K562 (cell line): ENCODE measurements at regions not wholly inside any gene's neighbourhood (a gene's known extent, or its start where the extent isn't known, plus 50 kb on each side); places are given as distances from the start of the nearest gene placed in this dataset.

ENCODE experiments used
- ATAC-seq: fragments of 200-7000 bp; cut with Tn5 transposase; 3 replicates; pipeline ENCODE4 v1.9.1; 2020; ENCODE audit warnings: moderate library complexity
- BruUV-seq: library from RNA; stranded (reverse); fragments of 400-500 nt; replicated peaks from 2 replicates; lab custom pipeline; 2021; lab: Mats Ljungman, UMichigan
- CTCF ChIA-PET: fragments of 300-600 bp; formaldehyde crosslinking; extraction: SDS; loops from one replicate; lab custom pipeline; 2021; ENCODE audit warnings: low intra/inter-chr PET ratio; lab: Yijun Ruan, JAX
- POLR2A ChIA-PET: fragments of 300-600, 350-650 bp; sonication (Branson Sonifier 250); formaldehyde crosslinking; extraction: SDS; loops from one replicate; lab custom pipeline; 2021; ENCODE audit warnings: antibody characterized with exemption, inconsistent platforms; lab: Yijun Ruan, JAX
- DNase-seq, 4 experiments: peaks; one replicate each; pipeline versions ENCODE4 v3.0.0 to v3.0.0-alpha.2; 2011 to 2018; ENCODE audit warnings: low spot score in 3 of 4, mixed read lengths in 3 of 4; ENCODE audit errors: extremely low read depth in 1 of 4
- FAIRE-seq: peaks from 2 replicates; lab custom pipeline; 2011; peaks lifted over from hg19 to GRCh38; lab: Jason Lieb, UNC
- H2AFZ ChIP-seq: 2 replicates; pipeline ENCODE4 v1.6.0; 2011; ENCODE audit warnings: low read depth, low read length, control low read depth, inconsistent platforms
- H3K27ac ChIP-seq: fragments of 200-600 bp; 3 replicates; pipeline ENCODE4 v1.8.0; 2011; ENCODE audit warnings: low read depth, mild to moderate bottlenecking, control low read depth, inconsistent platforms, low read length, moderate library complexity, mixed read lengths; ENCODE audit errors: extremely low read depth
- H3K27me3 ChIP-seq, 2 experiments: fragments of 300-600 bp in 1 of 2; 2 replicates in 1 of 2; 3 replicates in 1 of 2; pipeline versions ENCODE4 v1.6.0 to v1.8.0; 2011; ENCODE audit warnings: inconsistent platforms in 2 of 2, low read length in 2 of 2, mild to moderate bottlenecking in 1 of 2, mixed read lengths in 1 of 2, moderate library complexity in 1 of 2; ENCODE audit not compliant: control insufficient read depth in 2 of 2, insufficient read depth in 2 of 2
- H3K36me3 ChIP-seq: fragments of 300-600 bp; 3 replicates; pipeline ENCODE4 v1.8.0; 2011; ENCODE audit warnings: mild to moderate bottlenecking, low read length, inconsistent platforms; ENCODE audit not compliant: control insufficient read depth, insufficient read depth
- H3K4me1 ChIP-seq, 2 experiments: fragments of 200-600 bp in 1 of 2; replicated peaks in 1 of 2; 2 replicates in 1 of 2; 3 replicates in 1 of 2; pipeline versions ENCODE4 v1.5.1 to v1.8.0; 2011; ENCODE audit warnings: inconsistent platforms in 2 of 2, low read length in 2 of 2, mild to moderate bottlenecking in 1 of 2, mixed read lengths in 1 of 2, moderate library complexity in 1 of 2; ENCODE audit not compliant: control insufficient read depth in 2 of 2, insufficient read depth in 2 of 2
- H3K4me2 ChIP-seq: 2 replicates; pipeline ENCODE4 v1.6.1; 2011; ENCODE audit warnings: low read length, control low read depth, inconsistent platforms, mixed read lengths; ENCODE audit not compliant: insufficient read depth
- H3K4me3 ChIP-seq: fragments of 200-600 bp; sonication (generic), shearing (Covaris generic); 2 replicates; pipeline ENCODE4 v1.5.1; 2016; ENCODE audit warnings: control low read depth, inconsistent platforms
- H3K79me2 ChIP-seq: fragments of 200-600 bp; 3 replicates; pipeline ENCODE4 v1.8.0; 2011; ENCODE audit warnings: low read length, inconsistent platforms; ENCODE audit not compliant: control insufficient read depth, insufficient read depth
- H3K9ac ChIP-seq, 2 experiments: 2 replicates each; pipeline versions ENCODE4 v1.6.0 to v1.6.1; 2011; ENCODE audit warnings: low read depth in 2 of 2, low read length in 2 of 2, control low read depth in 1 of 2, inconsistent platforms in 1 of 2, mild to moderate bottlenecking in 1 of 2, mixed read lengths in 1 of 2; ENCODE audit not compliant: insufficient read depth in 1 of 2
- H3K9me1 ChIP-seq: one replicate; pipeline ENCODE4 v1.6.0; 2011; ENCODE audit warnings: inconsistent platforms, mild to moderate bottlenecking, low read length, moderate library complexity; ENCODE audit not compliant: control insufficient read depth, insufficient read depth
- H3K9me3 ChIP-seq: replicated peaks from 2 replicates; pipeline ENCODE4 v1.5.1; 2011; ENCODE audit warnings: low read depth, low read length, inconsistent platforms; ENCODE audit not compliant: control insufficient read depth, insufficient read depth
- H4K20me1 ChIP-seq: replicated peaks from 2 replicates; pipeline ENCODE4 v1.6.1; 2011; ENCODE audit warnings: low read length, inconsistent platforms, mixed read lengths; ENCODE audit not compliant: control insufficient read depth, insufficient read depth
- MCM2 ChIP-seq: fragments of 450-650 bp; IDR thresholded peaks from 2 replicates; pipeline ENCODE4 v1.6.1; 2017; ENCODE audit warnings: low read depth, mild to moderate bottlenecking
- NFXL1 ChIP-seq: fragments of 450-650 bp; formaldehyde crosslinking; IDR thresholded peaks from 2 replicates; pipeline ENCODE4 v1.4.0; 2021; ENCODE audit warnings: mild to moderate bottlenecking
- NR1H2 ChIP-seq: sonication (generic); formaldehyde crosslinking; IDR thresholded peaks from 2 replicates; pipeline ENCODE4 v1.4.0; 2020; ENCODE audit warnings: mild to moderate bottlenecking, missing genetic modification reagents
- NR2C1 ChIP-seq, 2 experiments: fragments of 450-650 bp; IDR thresholded peaks; 2 replicates each; pipeline ENCODE4 v1.6.1; 2017; ENCODE audit warnings: mild to moderate bottlenecking in 2 of 2, antibody characterized with exemption in 1 of 2, inconsistent platforms in 1 of 2, missing compliant biosample characterization in 1 of 2, missing genetic modification characterization in 1 of 2
- RAD21 ChIP-seq, 2 experiments: fragments of 250-450 bp in 1 of 2; fragments of 450-650 bp in 1 of 2; sonication (Bioruptor Pico) in 1 of 2; formaldehyde crosslinking in 1 of 2; IDR thresholded peaks in 1 of 2; conservative IDR thresholded peaks in 1 of 2; 2 replicates each; pipeline versions ENCODE4 v1.4.0 to v1.8.0; 2020 to 2022; ENCODE audit warnings: mild to moderate bottlenecking in 2 of 2, moderate library complexity in 1 of 2
- ZBTB7A ChIP-seq: IDR thresholded peaks from 2 replicates; pipeline ENCODE4 v1.6.1; 2011; ENCODE audit warnings: low read depth, mild to moderate bottlenecking, low read length, moderate library complexity, borderline replicate concordance; ENCODE audit not compliant: control insufficient read depth
- in situ Hi-C: fragments of 300-500 bp; cut with MboI; formaldehyde crosslinking; loops from 4 replicates; pipeline ENCODE4 v1.15.0; 2018; ENCODE audit warnings: inconsistent platforms, mixed read lengths
- intact Hi-C: fragments of 100-400 bp; cut with micrococcal nuclease; formaldehyde crosslinking; loops from 2 replicates; pipeline ENCODE4 v1.14.2; 2022
- TF ChIP-seq, protein P1 (sequence below): fragments of 450-650 bp; formaldehyde crosslinking; IDR thresholded peaks from 2 replicates; pipeline ENCODE4 v1.4.0; 2020; ENCODE audit warnings: mild to moderate bottlenecking
- TF ChIP-seq, protein P2 (sequence below): fragments of 250-450 bp; sonication (Bioruptor Pico); IDR thresholded peaks from 2 replicates; pipeline ENCODE4 v1.4.0; 2020; ENCODE audit warnings: mild to moderate bottlenecking, moderate library complexity

DNA sequence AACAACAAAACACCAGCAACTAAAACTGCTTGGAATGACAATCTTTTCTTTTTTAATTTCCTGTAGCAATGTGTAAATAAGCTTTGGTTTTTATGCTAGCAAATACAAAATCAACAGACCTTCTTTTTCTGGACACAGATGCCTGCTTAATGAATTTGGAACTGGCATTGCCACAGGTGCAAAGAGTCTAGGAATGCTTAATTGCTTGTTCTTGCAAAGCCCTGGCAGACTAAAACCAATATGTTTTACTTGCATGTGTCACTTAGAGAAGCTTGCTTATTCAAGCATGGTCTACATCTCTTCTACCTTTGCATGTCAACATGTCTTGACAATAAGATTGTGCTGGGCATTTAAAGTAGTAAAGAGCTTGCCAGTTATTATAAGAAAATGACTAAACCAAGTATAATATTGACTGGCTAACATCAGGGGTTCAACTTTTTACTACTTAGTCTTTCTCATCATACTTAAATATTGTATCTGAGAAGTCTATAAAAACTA, 656.7 kb upstream of the NDST4 start:
- Histone ChIP-seq H3K4me2 (no peak overlapping the region), H3K4me1 (no peaks in the 10 kb centered on the region), H3K79me2 (no peaks in the 10 kb centered on the region), H3K9me1 (no peaks in the 10 kb centered on the region), H3K27ac (no peak overlapping the region), H3K36me3 (no peaks in the 10 kb centered on the region), H4K20me1 (no peaks in the 10 kb centered on the region), H3K9ac (no peak overlapping the region), H3K4me3 (no peak overlapping the region), H2AFZ (no peak overlapping the region), H3K27me3 (no peaks in the 10 kb centered on the region), H3K9me3 (no peaks in the 10 kb centered on the region)
- ATAC-seq (no peak), FAIRE-seq (no peak), DNase-seq (no peak)
- CTCF ChIA-PET = no interaction called here
- no TSS peak for BruUV-seq
- intact Hi-C loops = no loop called here
- in situ Hi-C loops = no loop called here
- POLR2A ChIA-PET = no interaction called here
- TF ChIP-seq MCM2 = no peak
- no peak for TF ChIP-seq ZBTB7A
- TF ChIP-seq, protein P1, sequence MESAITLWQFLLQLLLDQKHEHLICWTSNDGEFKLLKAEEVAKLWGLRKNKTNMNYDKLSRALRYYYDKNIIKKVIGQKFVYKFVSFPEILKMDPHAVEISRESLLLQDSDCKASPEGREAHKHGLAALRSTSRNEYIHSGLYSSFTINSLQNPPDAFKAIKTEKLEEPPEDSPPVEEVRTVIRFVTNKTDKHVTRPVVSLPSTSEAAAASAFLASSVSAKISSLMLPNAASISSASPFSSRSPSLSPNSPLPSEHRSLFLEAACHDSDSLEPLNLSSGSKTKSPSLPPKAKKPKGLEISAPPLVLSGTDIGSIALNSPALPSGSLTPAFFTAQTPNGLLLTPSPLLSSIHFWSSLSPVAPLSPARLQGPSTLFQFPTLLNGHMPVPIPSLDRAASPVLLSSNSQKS (CRISPR knock-in tag) = no peak
- TF ChIP-seq, protein P2, sequence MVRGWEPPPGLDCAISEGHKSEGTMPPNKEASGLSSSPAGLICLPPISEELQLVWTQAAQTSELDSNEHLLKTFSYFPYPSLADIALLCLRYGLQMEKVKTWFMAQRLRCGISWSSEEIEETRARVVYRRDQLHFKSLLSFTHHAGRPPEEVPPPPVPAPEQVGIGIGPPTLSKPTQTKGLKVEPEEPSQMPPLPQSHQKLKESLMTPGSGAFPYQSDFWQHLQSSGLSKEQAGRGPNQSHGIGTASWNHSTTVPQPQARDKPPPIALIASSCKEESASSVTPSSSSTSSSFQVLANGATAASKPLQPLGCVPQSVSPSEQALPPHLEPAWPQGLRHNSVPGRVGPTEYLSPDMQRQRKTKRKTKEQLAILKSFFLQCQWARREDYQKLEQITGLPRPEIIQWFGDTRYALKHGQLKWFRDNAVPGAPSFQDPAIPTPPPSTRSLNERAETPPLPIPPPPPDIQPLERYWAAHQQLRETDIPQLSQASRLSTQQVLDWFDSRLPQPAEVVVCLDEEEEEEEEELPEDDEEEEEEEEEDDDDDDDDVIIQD (CRISPR knock-in tag) = no peak
- no peak for TF ChIP-seq RAD21 (CRISPR knock-in tag; conservative IDR thresholded peaks at IDR 0.05 in 1 of 2, IDR thresholded peaks at IDR 0.05 in 1 of 2)
- TF ChIP-seq NFXL1 (CRISPR knock-in tag) = no peak
- TF ChIP-seq NR2C1 (IDR thresholded peaks at IDR 0.05) = no peak
- no peak for TF ChIP-seq NR2C1 (tag; IDR thresholded peaks at IDR 0.05)
- TF ChIP-seq NR1H2 (CRISPR knock-in tag) = no peak
